GM18519 (cell line): ENCODE measurements at regions not wholly inside any gene's neighbourhood (a gene's known extent, or its start where the extent isn't known, plus 50 kb on each side); places are given as distances from the start of the nearest gene placed in this dataset.
A peak's percentile ranks its signal among the peaks of the same experiment; 100 is the strongest.
"Not testable (repeated sequence)": the region's sequence is repeated elsewhere in the genome, so short reads cannot be mapped to it uniquely, and the experiment has no call there.

Source experiments
- ATAC-seq: cut with Tn5 transposase; IDR thresholded peaks from one replicate; pipeline ENCODE4 v1.9.1; 2021; ENCODE audit warnings: mild to moderate bottlenecking, moderate library complexity; ENCODE audit not compliant: unreplicated experiment, low FRiP score

DNA sequence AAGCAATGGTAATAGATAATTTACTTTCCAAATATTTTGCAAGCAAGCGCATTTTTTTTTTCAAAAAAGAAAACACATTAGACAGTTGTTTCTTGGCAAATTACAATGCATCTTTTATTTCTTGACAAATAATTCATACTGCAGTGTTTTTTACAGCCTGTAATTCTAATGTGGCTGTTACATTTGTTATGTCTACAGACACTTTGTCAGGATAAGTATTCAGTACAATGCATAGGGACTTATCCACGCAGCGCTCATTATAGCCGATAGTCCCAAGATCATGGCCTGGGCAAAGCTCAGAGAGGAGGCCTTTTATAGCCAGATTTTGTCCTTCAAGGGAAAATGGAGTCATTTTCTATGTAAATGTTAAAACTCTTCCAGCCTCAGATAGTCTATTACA, 123.0 kb upstream of the FANCL start:
- no peak for ATAC-seq

DNA sequence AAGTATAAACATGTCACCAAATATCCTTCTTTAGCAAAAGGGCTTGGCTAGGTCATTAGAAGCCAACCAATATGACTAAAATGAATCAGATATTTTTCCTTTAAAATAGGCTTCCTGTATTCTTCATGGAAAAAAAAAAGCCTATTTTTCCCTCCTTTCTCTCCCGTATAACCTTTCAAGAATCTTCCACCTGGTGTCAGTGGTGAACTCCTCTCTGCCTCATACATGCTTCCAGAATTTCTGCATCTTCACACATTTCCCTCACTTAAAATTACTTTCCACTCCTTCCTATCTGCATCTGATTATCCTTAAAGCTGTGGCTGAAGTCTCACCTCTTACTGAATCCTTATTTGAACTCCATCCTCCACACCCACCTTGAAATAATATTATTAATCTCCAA, 116.9 kb upstream of the FANCL start:
- no peak for ATAC-seq

DNA sequence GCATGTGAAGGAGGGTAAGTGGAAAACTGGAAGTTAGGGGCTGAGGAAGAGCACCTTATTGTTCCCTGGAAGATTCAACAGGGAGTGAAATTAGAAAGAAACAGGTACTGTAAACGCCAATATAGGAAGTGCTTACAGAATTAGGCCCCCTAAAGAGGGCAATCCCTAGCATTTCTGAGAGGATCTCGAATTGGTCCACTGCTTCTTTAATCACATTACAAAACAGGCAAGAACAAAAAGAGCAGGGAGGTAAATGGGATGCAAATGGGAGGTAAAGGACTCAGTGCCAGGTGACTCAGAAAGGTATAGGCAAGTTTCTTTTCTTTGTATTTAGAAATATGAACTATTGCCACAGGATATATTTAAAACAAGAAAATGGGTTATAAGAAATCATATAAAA, 116.4 kb upstream of the FANCL start:
- no peak for ATAC-seq

DNA sequence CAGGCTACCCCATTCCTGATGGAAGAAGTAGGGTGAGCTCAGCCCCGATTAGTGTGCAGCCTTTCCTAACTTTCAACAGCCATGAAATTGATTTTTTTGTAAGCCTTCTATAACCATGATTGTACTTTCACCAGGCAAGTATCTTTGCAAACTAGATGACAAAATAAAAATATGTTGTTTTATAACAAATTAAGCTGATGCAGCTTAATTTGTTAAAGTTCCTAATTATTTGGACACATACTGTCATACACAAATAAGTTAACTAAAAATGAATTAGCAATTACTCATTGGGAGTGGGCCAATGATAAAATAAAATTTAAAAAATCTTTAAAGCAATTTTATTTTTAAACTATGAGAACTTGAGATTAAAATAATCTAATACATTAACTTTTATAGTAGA, 113.1 kb upstream of the FANCL start:
- ATAC-seq: no peak

- peak; percentile 96 for ATAC-seq
These were observed 109.4 kb upstream of the FANCL start for GRCh38 chr2:58350484-58350883.

DNA sequence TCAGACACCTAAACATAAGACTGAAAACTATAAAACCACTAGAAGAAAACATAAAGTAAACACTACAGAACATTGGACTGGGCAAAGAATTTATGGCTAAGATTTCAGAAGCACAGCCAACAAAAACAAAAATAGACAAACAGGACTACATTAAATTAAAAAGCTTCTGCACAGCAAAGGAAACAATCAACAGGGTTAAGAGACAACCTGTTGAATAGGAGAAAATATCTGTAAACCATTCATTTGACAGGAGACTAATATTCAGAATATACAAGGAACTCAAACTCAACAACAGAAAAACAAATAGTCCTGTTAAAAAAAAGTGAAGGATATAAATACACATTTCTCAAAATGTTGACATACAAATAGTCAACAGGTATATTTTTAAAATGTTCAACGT, 106.7 kb upstream of the FANCL start:
- no peak for ATAC-seq

DNA sequence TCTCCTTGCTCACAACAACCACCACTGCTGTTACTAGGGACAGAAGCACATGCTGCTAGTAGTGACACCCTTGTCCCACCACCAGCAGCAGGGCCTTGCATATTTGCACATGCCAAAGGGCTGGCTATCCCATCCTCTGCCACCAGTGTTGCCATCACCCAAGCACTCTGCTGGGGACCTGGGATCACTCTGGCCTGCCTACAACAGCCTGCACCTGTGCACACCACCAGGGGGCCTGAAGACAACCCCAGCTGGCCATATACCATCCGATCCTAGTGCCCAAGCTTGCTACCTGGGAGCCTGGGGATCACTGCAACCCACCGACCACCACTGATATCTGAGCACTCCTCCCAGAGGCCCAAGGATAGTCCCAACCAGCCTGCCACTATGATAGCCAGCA, 99.9 kb upstream of the FANCL start:
- ATAC-seq: no peak

DNA sequence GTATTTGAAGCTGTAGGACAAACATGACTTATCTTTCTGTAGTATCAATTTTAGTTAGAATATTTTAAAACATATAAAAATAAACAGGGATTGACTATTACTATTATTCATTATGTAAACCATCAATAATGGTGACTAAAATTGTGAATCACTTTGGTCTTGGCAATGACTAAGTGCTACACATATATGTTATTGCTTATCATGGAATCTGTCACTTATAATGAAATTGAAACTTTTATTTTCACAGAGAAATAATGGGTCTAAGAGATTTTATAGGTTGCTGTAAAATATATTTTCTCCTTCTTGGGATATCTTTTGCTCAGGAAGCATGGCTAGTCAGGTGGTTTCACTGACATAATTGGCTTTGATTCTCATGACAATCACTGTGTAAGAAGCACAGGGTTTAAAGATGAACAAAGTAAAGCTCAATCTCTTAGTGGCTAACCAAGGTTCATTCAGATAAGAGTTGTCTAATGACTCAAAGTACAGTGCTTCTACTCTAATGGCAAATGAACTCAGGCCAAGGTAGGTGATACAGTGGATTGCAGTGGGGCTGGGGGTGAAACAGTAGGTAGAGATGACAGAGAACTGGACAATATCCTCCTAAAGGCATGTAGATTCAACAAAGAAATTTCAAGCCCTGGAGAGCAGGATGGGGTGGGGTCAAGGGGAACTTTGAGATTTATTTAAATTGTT, 98.6 kb upstream of the FANCL start:
- no peak for ATAC-seq

- ATAC-seq: no peak
These were observed 95.3 kb upstream of the FANCL start for GRCh38 chr2:58336416-58336815.

DNA sequence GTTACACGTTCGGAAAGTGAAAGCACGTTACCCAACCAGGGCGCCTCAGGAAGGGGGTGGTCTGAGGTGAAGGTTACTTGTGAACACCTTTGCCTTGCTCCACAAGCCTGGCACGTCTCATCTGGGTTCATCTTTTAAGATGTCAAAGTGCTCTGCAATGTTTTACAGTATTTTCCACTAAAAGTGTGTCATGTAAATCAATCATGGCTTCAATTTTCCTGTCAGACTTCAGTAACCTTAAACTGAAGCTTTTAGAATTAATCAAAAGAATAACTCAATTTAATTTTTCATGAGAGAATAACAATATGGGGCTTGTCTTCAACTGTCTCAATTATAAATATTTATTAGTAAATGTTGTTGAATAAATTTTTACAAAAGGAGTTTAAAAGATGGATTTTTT, 93.3 kb upstream of the FANCL start:
- ATAC-seq: no peak

- not testable (repeated sequence) for ATAC-seq
These were observed 84.3 kb upstream of the FANCL start for GRCh38 chr2:58325296-58325895.

DNA sequence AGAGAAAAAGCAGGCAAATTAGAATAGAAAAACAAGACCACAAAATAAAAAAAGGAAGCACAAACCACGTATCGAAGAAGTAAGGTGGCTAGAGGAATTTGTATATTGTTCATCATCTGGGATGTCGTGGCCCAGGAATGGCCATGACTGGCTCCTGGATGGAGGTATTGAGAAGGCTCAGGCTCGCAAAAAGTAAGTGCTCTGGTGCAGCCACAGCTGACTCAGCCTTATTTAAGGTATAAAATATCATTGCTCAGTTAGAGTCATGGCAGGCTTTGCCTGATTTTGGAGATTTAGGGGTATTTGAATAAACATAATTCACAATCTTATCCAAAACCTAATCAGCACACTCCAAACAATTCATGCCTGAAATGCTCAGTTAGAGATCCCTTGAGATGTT, 78.4 kb upstream of the FANCL start:
- no peak for ATAC-seq

DNA sequence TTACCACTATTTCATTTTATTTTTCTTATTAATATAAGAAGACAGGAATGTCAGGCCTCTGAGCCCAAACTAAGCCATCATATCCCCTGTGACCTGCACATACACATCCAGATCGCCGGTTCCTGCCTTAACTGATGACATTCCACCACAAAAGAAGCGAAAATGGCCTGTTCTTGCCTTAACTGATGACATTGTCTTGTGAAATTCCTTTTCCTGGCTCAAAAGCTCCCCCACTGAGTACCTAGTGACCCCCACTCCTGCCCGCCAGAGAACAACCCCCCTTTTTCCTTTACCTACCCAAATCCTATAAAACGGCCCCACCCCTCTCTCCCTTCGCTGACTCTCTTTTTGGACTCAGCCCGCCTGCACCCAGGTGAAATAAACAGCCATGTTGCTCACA, 77.8 kb upstream of the FANCL start:
- ATAC-seq: not testable (repeated sequence)

DNA sequence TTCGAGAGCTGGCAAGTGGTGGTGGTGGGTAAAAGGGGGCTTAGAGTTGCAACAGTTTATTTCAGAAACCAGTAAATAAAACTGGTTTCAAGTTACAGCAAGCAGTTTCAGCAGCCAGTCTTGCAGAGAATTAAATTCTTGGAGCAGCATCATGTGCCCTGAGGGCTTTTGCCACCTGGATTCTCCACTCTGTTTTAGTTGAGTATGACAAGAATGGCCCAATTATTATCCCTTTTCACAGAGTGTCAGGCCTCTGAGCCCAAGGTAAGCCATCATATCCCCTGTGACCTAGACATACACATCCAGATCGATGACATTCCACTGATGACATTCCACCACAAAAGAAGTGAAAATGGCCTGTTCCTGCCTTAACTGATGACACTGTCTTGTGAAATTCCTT, 72.8 kb upstream of the FANCL start:
- no peak for ATAC-seq

DNA sequence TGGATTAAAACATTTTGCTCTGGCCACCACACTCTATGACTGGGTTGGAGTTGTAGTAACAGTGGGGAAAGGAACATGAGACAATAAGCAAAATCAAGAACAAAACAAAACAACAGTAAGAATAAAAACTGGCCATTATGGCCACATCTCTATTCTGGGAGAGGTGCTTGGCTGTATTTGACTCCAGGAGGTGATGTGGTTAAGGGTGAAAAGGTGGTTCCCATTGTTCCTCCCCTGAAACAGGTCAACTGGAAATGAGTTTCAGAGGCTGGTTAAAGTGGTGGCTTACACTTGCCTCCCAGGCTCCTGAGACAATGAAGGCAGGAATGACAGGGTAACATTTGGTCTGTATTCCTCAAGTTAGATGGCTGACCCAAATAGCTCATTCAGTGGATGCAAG, 67.3 kb upstream of the FANCL start:
- no peak for ATAC-seq

DNA sequence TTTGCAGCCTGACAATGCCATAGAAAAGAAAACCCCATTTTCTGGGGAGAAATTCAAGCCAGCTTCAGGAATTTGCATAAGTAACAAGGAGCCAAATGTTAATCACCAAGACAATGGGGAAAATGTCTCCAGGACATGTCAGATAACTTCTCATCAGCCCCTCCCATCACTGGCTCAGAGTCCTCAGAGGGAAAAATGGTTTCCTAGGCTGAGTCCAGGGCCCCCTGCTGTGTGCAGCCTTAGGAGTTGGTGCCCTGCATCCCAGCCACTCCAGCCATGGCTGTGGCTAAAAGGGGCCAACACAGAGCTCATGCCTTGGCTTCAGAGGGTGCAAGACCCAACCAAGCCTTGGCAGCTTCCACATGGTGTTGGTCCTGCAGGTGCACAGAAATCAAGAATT, 63.7 kb upstream of the FANCL start:
- ATAC-seq: no peak

DNA sequence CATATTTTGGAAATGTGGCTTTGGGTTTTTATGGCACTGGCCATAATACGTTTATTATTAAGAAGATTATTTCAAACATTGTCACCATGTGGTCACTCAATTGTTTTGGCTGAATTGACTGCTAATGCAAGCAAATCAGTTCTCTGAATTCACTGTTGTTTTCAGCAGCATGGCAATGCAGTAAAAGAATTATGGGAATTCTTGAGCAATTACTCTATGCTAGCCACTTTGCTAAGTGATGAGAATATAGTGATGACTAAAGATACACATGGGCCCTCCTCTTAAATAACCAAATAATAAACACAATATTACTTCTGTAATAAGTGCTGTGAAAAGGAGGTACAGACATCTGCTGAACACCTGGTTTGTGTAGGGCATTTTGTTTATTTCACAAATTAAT, 58.0 kb upstream of the FANCL start:
- ATAC-seq: no peak

- no peak for ATAC-seq
These were observed 51.9 kb upstream of the FANCL start for GRCh38 chr2:58293056-58293455.

- ATAC-seq: no peak
These were observed 50.8 kb upstream of the FANCL start for GRCh38 chr2:58291726-58292438.
